ENCODE measurements at regions not wholly inside any gene's neighbourhood (a gene's known extent, or its start where the extent isn't known, plus 50 kb on each side); places are given as distances from the start of the nearest gene placed in this dataset.

DNA sequence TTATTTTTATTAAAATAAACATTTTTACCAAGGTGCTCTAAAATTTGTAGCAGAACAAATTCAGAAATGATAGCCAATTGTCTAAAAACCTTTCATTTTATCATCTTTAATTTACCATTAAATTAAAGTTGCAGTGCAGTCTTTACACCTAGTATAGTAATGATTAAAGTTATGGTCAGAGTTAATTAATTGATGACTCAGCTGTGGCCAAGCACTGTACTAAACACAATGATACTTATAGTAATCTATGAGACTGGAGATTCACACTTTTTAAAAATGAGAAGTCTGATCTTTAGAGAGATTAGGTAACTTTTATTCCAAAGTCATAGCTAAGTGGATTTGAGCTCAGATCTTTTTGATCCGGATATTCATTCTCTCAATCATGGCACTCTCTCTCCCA lies 621.1 kb upstream of the MEF2C start:
- no peak for DNase-seq (ENCODE audit: low read depth in 1 of 2, low spot score in 1 of 2)
- in situ Hi-C loops (cut with HindIII; ENCODE audit: low pct_unique_long_range_greater_than_20kb, low sequenced_read_pairs) = no loop called here
- TF ChIP-seq JUND (IDR thresholded peaks at IDR 0.05; ENCODE audit: low read depth) = no peak

DNA sequence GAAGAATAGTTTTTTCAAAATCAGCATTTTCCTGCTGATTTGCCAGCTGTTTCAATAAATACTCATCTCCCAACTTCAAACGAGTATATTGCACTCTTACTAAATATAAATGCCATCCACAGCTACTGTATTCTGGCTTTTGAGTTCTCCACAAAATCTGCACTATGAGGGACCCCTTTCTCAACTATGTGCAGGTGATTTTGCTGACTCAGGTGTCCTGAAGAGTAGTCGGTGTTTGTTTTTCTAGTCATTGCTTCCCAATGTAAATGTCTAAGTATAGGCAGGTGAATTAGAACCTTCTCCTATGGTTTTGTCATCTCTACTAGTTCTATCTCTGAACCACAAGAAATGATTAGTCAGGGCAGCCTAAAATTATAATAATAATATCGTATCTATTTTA lies 616.8 kb upstream of the MEF2C start:
- no peak for TF ChIP-seq JUND (IDR thresholded peaks at IDR 0.05; ENCODE audit: low read depth)
- in situ Hi-C loops (cut with HindIII; ENCODE audit: low pct_unique_long_range_greater_than_20kb, low sequenced_read_pairs) = no loop called here
- no peak for DNase-seq (ENCODE audit: low read depth in 1 of 2, low spot score in 1 of 2)

GRCh38 chr5:89498699-89499098 lies 615.7 kb upstream of the MEF2C start:
- no peak for TF ChIP-seq JUND (IDR thresholded peaks at IDR 0.05; ENCODE audit: low read depth)
- no peak for DNase-seq (ENCODE audit: low read depth in 1 of 2, low spot score in 1 of 2)
- in situ Hi-C loops (cut with HindIII; ENCODE audit: low pct_unique_long_range_greater_than_20kb, low sequenced_read_pairs) = no loop called here

DNA sequence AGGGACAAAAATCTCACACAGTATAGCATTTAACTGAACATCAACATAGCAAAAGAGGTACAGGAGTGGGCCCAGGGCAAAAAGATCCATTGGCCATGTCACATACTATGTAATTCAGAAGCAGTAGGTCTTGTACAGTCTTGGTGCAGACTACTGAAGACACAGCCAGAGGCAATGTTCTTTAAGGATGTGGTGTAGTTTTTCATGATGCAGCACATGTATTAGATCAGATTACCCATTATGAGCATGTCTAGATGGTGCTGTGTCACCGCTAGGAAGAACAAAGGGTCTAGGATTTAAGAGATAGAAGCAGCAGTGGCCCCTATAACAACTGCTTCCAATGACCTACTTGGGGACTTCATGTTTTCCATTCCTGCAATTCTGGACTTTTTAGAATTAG lies 610.4 kb upstream of the MEF2C start:
- no peak for DNase-seq (ENCODE audit: low read depth in 1 of 2, low spot score in 1 of 2)
- in situ Hi-C loops (cut with HindIII; ENCODE audit: low pct_unique_long_range_greater_than_20kb, low sequenced_read_pairs) = no loop called here
- no peak for TF ChIP-seq JUND (IDR thresholded peaks at IDR 0.05; ENCODE audit: low read depth)

- no peak for DNase-seq (ENCODE audit: low read depth in 1 of 2, low spot score in 1 of 2)
- TF ChIP-seq JUND (IDR thresholded peaks at IDR 0.05; ENCODE audit: low read depth) = no peak
- in situ Hi-C loops (cut with HindIII; ENCODE audit: low pct_unique_long_range_greater_than_20kb, low sequenced_read_pairs) = no loop called here
Measured at GRCh38 chr5:89484962-89485361, 602.0 kb upstream of the MEF2C start.

DNA sequence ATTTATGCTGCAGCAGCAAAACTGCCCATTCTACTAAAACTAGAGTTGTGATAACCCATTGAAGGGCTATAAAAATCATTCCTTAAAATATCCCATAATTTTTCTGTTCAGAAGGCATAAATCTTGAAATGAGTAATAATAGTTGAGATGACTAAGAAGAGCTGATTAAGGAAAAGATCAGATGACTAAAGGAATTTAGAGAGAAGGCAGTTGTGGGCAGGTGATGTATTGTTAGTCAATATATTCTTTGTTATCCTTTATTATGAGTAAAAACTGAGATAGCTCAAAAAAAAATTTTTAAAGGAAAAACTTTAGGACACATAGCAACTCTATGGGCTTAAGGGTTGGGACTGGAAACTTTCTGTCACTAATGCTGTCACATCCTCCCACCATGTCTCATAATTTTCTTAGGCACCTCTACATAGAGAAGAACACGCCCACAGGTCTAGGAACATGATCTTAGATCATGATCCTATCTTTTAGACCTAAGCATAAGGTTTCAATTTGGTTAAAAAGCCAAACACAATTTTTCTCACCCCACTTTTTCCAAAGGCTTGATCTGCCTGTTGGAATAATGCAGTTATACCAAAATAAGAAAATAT lies 597.5 kb upstream of the MEF2C start:
- in situ Hi-C loops (cut with HindIII; ENCODE audit: low pct_unique_long_range_greater_than_20kb, low sequenced_read_pairs) = no loop called here
- no peak for DNase-seq (ENCODE audit: low read depth in 1 of 2, low spot score in 1 of 2)
- TF ChIP-seq JUND (IDR thresholded peaks at IDR 0.05; ENCODE audit: low read depth) = no peak

GRCh38 chr5:89478851-89479250 lies 595.9 kb upstream of the MEF2C start:
- no peak for TF ChIP-seq JUND (IDR thresholded peaks at IDR 0.05; ENCODE audit: low read depth)
- no peak for DNase-seq (ENCODE audit: low read depth in 1 of 2, low spot score in 1 of 2)
- in situ Hi-C loops (cut with HindIII; ENCODE audit: low pct_unique_long_range_greater_than_20kb, low sequenced_read_pairs) = no loop called here

DNA sequence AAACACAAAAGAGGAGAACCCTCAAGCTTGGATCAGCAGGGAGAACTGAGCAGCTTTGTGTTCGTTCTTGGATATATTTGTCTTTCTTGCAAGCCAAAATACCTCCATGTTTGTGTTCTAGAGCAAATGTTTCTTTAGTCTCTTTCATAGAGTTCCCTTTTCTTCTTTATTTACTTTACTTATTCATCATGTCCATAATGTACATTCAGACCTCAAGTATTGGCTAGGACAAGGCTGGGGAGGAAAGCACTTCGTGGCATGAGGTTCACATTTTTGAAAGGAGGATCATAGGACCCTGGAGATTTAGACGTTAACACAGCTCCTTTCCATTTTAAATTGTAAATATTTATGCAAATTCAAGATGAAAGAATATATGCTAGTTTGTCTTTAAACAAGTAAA lies 590.2 kb upstream of the MEF2C start:
- in situ Hi-C loops (cut with HindIII; ENCODE audit: low pct_unique_long_range_greater_than_20kb, low sequenced_read_pairs) = no loop called here
- peak in 1 of 2 experiments; percentile 12 for DNase-seq (ENCODE audit: low read depth in 1 of 2, low spot score in 1 of 2)
- no peak for TF ChIP-seq JUND (IDR thresholded peaks at IDR 0.05; ENCODE audit: low read depth)

DNA sequence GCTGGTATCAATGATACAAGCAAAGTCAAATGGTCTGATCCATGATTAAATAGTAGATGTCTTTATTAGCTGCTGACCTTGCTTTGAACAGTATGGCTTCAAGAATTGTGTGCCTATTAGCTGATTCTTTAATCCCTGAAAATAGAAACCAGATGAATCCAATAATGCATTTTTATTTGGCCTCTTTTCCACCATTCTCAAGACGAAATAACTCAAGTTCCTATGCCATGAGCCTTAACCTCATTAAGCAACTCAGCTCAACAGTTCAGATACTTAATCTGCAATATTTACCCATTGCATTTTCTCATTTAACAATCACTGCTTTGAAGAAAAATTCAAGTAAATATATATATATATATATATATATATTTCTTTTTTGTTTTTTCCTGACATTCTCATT lies 588.6 kb upstream of the MEF2C start:
- no peak for TF ChIP-seq JUND (IDR thresholded peaks at IDR 0.05; ENCODE audit: low read depth)
- DNase-seq (ENCODE audit: low read depth in 1 of 2, low spot score in 1 of 2) = no peak
- in situ Hi-C loops (cut with HindIII; ENCODE audit: low pct_unique_long_range_greater_than_20kb, low sequenced_read_pairs) = no loop called here

DNA sequence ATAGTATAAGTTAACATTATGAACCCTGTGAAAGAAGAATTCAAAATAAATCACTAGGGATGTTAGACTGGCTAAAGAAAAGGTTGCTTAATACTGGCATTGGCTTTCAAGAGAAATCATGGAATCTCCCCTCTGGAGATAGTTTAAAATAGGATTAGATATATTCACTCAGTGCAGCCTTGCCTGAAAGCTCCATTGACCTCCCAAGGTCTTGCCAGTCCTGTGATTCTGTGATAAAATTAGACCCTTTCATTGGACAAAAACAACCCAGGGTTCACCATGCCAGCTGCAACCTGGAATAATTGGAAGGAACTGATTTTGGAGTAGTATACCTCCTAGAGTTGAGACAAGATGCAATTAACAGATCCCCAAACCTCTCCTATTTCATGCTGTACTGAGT lies 588.1 kb upstream of the MEF2C start:
- no peak for DNase-seq (ENCODE audit: low read depth in 1 of 2, low spot score in 1 of 2)
- in situ Hi-C loops (cut with HindIII; ENCODE audit: low pct_unique_long_range_greater_than_20kb, low sequenced_read_pairs) = no loop called here

DNA sequence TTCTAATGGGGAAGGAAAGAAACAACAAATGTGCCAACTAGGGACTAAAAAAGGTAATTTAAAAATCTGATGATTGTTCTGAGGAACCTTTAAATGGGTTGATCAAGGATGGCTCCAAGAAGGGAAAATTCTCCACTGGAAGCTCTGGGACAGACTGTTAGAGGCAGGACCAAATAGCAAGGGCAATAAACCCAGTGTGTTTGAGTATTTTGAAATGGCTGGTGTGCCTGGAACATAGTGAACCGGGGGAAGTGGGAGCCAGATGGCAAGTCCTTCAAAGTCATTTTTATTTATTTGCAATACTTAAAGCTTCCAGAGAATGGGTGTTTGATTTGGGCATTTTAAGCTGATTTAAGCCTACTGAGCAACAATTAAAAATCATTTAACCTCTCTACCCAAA lies 587.7 kb upstream of the MEF2C start:
- no peak for TF ChIP-seq JUND (IDR thresholded peaks at IDR 0.05; ENCODE audit: low read depth)
- in situ Hi-C loops (cut with HindIII; ENCODE audit: low pct_unique_long_range_greater_than_20kb, low sequenced_read_pairs) = no loop called here
- no peak for DNase-seq (ENCODE audit: low read depth in 1 of 2, low spot score in 1 of 2)

More for the DNA sequence above, 588.1 kb upstream of the MEF2C start:
- TF ChIP-seq JUND (IDR thresholded peaks at IDR 0.05; ENCODE audit: low read depth) = no peak

GRCh38 chr5:89458332-89458656 lies 575.3 kb upstream of the MEF2C start:
- no peak for DNase-seq (ENCODE audit: low read depth in 1 of 2, low spot score in 1 of 2)
- TF ChIP-seq JUND (IDR thresholded peaks at IDR 0.05; ENCODE audit: low read depth) = no peak
- in situ Hi-C loops (cut with HindIII; ENCODE audit: low pct_unique_long_range_greater_than_20kb, low sequenced_read_pairs) = no loop called here

GRCh38 chr5:89457411-89458331 lies 574.7 kb upstream of the MEF2C start:
- no peak for TF ChIP-seq JUND (IDR thresholded peaks at IDR 0.05; ENCODE audit: low read depth)
- no peak for DNase-seq (ENCODE audit: low read depth in 1 of 2, low spot score in 1 of 2)
- in situ Hi-C loops (cut with HindIII; ENCODE audit: low pct_unique_long_range_greater_than_20kb, low sequenced_read_pairs) = no loop called here

All from T47D (cell line).